Astrocyte (in vitro differentiated cells and primary cell): ENCODE measurements at regions not wholly inside any gene's neighbourhood (a gene's known extent, or its start where the extent isn't known, plus 50 kb on each side); places are given as distances from the start of the nearest gene placed in this dataset.

Experiments used
- CTCF ChIP-seq: IDR thresholded peaks from 2 replicates; pipeline ENCODE4 v1.5.1; 2011; ENCODE audit warnings: low read depth, mild to moderate bottlenecking, inconsistent platforms, low read length, moderate library complexity; ENCODE audit not compliant: insufficient read depth
- EZH2 ChIP-seq: IDR thresholded peaks from 2 replicates; pipeline ENCODE4 v1.6.1; 2012; ENCODE audit warnings: mild to moderate bottlenecking, low read length, inconsistent platforms; ENCODE audit not compliant: insufficient read depth

- TF ChIP-seq CTCF (no peak), EZH2 (no peak)
Observed at GRCh38 chr6:30806581-30807183, 62.3 kb upstream of the IER3 start.
